GM12878 (cell line): ENCODE measurements at regions not wholly inside any gene's neighbourhood (a gene's known extent, or its start where the extent isn't known, plus 50 kb on each side); places are given as distances from the start of the nearest gene placed in this dataset.

Source experiments
- EZH2 ChIP-seq: IDR thresholded peaks from 2 replicates; pipeline ENCODE4 v1.6.1; 2012; ENCODE audit warnings: low read depth, mild to moderate bottlenecking, control low read depth, inconsistent platforms, low read length, borderline replicate concordance; ENCODE audit not compliant: control insufficient read depth
- JUND ChIP-seq: IDR thresholded peaks from 2 replicates; pipeline ENCODE4 v1.6.1; 2012; ENCODE audit warnings: low read depth, mild to moderate bottlenecking, low read length, improper control_type of control experiment, moderate library complexity
- MYC ChIP-seq: IDR thresholded peaks from 2 replicates; pipeline ENCODE4 v1.6.1; 2011; ENCODE audit warnings: mild to moderate bottlenecking, low read length, moderate library complexity, inconsistent platforms; ENCODE audit not compliant: insufficient read depth, insufficient replicate concordance, insufficient read length, severe bottlenecking
- POLR2A ChIP-seq: IDR thresholded peaks from 2 replicates; pipeline ENCODE4 v1.6.1; 2011; ENCODE audit warnings: low read depth, mild to moderate bottlenecking, low read length
- RCOR1 ChIP-seq: conservative IDR thresholded peaks from 2 replicates; pipeline ENCODE4 v1.6.1; 2012; ENCODE audit warnings: low read depth, low read length, improper control_type of control experiment
- TF ChIP-seq, protein P1 (sequence below), 3 experiments: IDR thresholded peaks in 2 of 3; conservative IDR thresholded peaks in 1 of 3; 2 replicates each; pipeline ENCODE4 v1.5.1; 2011; ENCODE audit warnings: low read depth in 3 of 3, low read length in 3 of 3, mild to moderate bottlenecking in 3 of 3, control low read depth in 2 of 3, moderate library complexity in 2 of 3, inconsistent platforms in 1 of 3, mixed read lengths in 1 of 3; ENCODE audit not compliant: control insufficient read depth in 2 of 3, insufficient read depth in 1 of 3; ENCODE audit errors: extremely low read depth in 1 of 3
- TF ChIP-seq, protein P2 (sequence below): IDR thresholded peaks from 2 replicates; pipeline ENCODE4 v1.6.1; 2011; ENCODE audit warnings: low read depth, low read length, improper control_type of control experiment, borderline replicate concordance
- TF ChIP-seq, protein P3 (sequence below): fragments of 450-650 bp; IDR thresholded peaks from 2 replicates; pipeline ENCODE4 v1.6.1; 2018; ENCODE audit warnings: borderline replicate concordance, mild to moderate bottlenecking; ENCODE audit not compliant: partially characterized antibody

DNA sequence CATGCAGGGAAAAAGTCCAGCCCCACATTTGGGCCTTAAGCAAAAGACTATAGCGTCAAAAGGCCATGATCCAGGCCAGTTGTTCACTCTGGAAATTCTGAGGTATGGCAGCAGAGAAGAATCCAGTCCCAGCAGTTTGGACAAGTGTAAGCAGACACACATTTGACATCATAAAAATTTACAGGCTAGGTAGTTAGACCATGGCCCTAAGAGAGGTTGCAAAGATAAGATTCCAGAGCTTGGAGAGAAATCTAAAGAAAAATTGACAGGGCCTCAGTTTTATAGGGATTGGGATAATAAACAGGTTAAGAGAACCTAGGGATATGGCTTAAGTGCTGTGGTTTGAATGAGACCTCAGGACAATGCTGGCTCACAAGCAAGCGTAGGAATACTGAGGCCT, 884.4 kb upstream of the SORCS1 start:
- TF ChIP-seq, protein P1, sequence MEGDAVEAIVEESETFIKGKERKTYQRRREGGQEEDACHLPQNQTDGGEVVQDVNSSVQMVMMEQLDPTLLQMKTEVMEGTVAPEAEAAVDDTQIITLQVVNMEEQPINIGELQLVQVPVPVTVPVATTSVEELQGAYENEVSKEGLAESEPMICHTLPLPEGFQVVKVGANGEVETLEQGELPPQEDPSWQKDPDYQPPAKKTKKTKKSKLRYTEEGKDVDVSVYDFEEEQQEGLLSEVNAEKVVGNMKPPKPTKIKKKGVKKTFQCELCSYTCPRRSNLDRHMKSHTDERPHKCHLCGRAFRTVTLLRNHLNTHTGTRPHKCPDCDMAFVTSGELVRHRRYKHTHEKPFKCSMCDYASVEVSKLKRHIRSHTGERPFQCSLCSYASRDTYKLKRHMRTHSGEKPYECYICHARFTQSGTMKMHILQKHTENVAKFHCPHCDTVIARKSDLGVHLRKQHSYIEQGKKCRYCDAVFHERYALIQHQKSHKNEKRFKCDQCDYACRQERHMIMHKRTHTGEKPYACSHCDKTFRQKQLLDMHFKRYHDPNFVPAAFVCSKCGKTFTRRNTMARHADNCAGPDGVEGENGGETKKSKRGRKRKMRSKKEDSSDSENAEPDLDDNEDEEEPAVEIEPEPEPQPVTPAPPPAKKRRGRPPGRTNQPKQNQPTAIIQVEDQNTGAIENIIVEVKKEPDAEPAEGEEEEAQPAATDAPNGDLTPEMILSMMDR (IDR thresholded peaks at IDR 0.05 in 2 of 3, conservative IDR thresholded peaks at IDR 0.05 in 1 of 3; ENCODE audit: control insufficient read depth in 2 of 3, extremely low read depth in 1 of 3, insufficient read depth in 1 of 3, low read depth in 3 of 3, low read length in 3 of 3): no peak
- TF ChIP-seq POLR2A: no peak
- TF ChIP-seq RCOR1: no peak
- TF ChIP-seq JUND: no peak
- TF ChIP-seq, protein P2, sequence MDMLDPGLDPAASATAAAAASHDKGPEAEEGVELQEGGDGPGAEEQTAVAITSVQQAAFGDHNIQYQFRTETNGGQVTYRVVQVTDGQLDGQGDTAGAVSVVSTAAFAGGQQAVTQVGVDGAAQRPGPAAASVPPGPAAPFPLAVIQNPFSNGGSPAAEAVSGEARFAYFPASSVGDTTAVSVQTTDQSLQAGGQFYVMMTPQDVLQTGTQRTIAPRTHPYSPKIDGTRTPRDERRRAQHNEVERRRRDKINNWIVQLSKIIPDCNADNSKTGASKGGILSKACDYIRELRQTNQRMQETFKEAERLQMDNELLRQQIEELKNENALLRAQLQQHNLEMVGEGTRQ: no peak
- TF ChIP-seq MYC: no peak
- no peak for TF ChIP-seq EZH2
- TF ChIP-seq, protein P3, sequence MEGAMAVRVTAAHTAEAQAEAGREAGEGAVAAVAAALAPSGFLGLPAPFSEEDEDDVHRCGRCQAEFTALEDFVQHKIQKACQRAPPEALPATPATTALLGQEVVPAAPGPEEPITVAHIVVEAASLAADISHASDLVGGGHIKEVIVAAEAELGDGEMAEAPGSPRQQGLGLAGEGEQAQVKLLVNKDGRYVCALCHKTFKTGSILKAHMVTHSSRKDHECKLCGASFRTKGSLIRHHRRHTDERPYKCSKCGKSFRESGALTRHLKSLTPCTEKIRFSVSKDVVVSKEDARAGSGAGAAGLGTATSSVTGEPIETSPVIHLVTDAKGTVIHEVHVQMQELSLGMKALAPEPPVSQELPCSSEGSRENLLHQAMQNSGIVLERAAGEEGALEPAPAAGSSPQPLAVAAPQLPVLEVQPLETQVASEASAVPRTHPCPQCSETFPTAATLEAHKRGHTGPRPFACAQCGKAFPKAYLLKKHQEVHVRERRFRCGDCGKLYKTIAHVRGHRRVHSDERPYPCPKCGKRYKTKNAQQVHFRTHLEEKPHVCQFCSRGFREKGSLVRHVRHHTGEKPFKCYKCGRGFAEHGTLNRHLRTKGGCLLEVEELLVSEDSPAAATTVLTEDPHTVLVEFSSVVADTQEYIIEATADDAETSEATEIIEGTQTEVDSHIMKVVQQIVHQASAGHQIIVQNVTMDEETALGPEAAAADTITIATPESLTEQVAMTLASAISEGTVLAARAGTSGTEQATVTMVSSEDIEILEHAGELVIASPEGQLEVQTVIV: no peak
